Esophagus muscularis mucosa (tissue), 4 donors: ENCODE measurements at regions not wholly inside any gene's neighbourhood (a gene's known extent, or its start where the extent isn't known, plus 50 kb on each side); places are given as distances from the start of the nearest gene placed in this dataset.

Source experiments
- DNase-seq: peaks from one replicate; pipeline ENCODE4 v3.0.0-alpha.2; 2017; ENCODE audit errors: extremely low spot score
- H3K27ac ChIP-seq, 4 donors: fragments of 200-600 bp; sonication (generic); replicated peaks in 1 of 4; 1 replicate in 3 of 4; 2 replicates in 1 of 4; pipeline ENCODE4 v1.5.1; 2016 to 2019; ENCODE audit warnings: mild to moderate bottlenecking in 1 of 4
- H3K27me3 ChIP-seq, 4 donors: fragments of 200-600 bp; sonication (generic); one replicate each; pipeline versions ENCODE4 v1.5.1 to v1.6.0; 2016 to 2019
- H3K36me3 ChIP-seq, 4 donors: fragments of 200-600 bp; sonication (generic); one replicate each; pipeline ENCODE4 v1.5.1; 2016 to 2019
- H3K4me1 ChIP-seq, 4 donors: fragments of 200-600 bp; sonication (generic); one replicate each; pipeline ENCODE4 v1.5.1; 2016 to 2019
- H3K4me3 ChIP-seq, 4 donors: fragments of 200-600 bp; sonication (generic); 1 replicate in 2 of 4; 2 replicates in 2 of 4; pipeline ENCODE4 v1.5.1; 2016 to 2019; ENCODE audit warnings: mild to moderate bottlenecking in 4 of 4, moderate library complexity in 1 of 4
- H3K9me3 ChIP-seq, 4 donors: fragments of 200-600 bp; sonication (generic); 1 replicate in 3 of 4; 2 replicates in 1 of 4; pipeline ENCODE4 v1.5.1; 2016 to 2019
- CTCF ChIP-seq, 3 experiments: fragments of 200-600 bp in 2 of 3; fragments of 450-650 bp in 1 of 3; sonication (generic) in 2 of 3; IDR thresholded peaks; one replicate each; pipeline ENCODE4 v1.5.1; 2017 to 2019; ENCODE audit warnings: antibody characterized with exemption in 3 of 3, mild to moderate bottlenecking in 2 of 3, moderate library complexity in 1 of 3
- EP300 ChIP-seq: sonication (generic); formaldehyde crosslinking; IDR thresholded peaks from one replicate; pipeline ENCODE4 v1.6.1; 2017; ENCODE audit warnings: antibody characterized with exemption
- POLR2A ChIP-seq: fragments of 450-650 bp; IDR thresholded peaks from one replicate; pipeline ENCODE4 v1.6.1; 2017; ENCODE audit warnings: antibody characterized with exemption, moderate library complexity, mild to moderate bottlenecking, low read depth
- POLR2AphosphoS5 ChIP-seq, 2 donors: sonication (generic); formaldehyde crosslinking; IDR thresholded peaks; one replicate each; pipeline ENCODE4 v1.6.1; 2017; ENCODE audit warnings: antibody characterized with exemption in 2 of 2
- WGBS: methylation state at CpG from one replicate; pipeline ENCODE4 v1.1.5; 2018; 5-methylcytosine and 5-hydroxymethylcytosine counted together
- intact Hi-C: fragments of 100-400 bp; cut with DNase I; formaldehyde crosslinking; loops from one replicate; pipeline ENCODE4 v1.15.1; 2023

GRCh38 chr4:29636961-29637360 is 1083.2 kb upstream of the PCDH7 start:
- Histone ChIP-seq H3K4me1 (no peaks in the 10 kb centered on the region), H3K27ac (no peak overlapping the region), H3K9me3 (no peaks in the 10 kb centered on the region), H3K4me3 (no peak overlapping the region), H3K27me3 (no peaks in the 10 kb centered on the region), H3K36me3 (no peaks in the 10 kb centered on the region)
- DNase-seq: no peak
- 34% methylated on average over 3 of the region's 3 CpGs for WGBS
- intact Hi-C loops: no loop called here
- no peak for TF ChIP-seq CTCF (IDR thresholded peaks at IDR 0.05)
- no peak for TF ChIP-seq POLR2AphosphoS5 (IDR thresholded peaks at IDR 0.05)
- no peak for TF ChIP-seq POLR2A
- no peak for TF ChIP-seq EP300

- Histone ChIP-seq H3K36me3 (no peaks in the 10 kb centered on the region), H3K27me3 (no peaks in the 10 kb centered on the region), H3K4me1 (no peaks in the 10 kb centered on the region), H3K9me3 (no peaks in the 10 kb centered on the region), H3K4me3 (no peak overlapping the region), H3K27ac (no peak overlapping the region)
- no peak for DNase-seq
- intact Hi-C loops: no loop called here
- TF ChIP-seq EP300 (no peak), CTCF (IDR thresholded peaks at IDR 0.05) (no peak), POLR2A (no peak), POLR2AphosphoS5 (IDR thresholded peaks at IDR 0.05) (no peak)
- 75% methylated on average over 6 of the region's 6 CpGs for WGBS
Measured at GRCh38 chr4:29653221-29653620, 1066.9 kb upstream of the PCDH7 start.

- no peak for DNase-seq
- no peak overlapping the region for H3K4me3 ChIP-seq
- intact Hi-C loops: no loop called here
Measured at GRCh38 chr4:29680644-29681043, 1039.5 kb upstream of the PCDH7 start.

GRCh38 chr4:29704059-29704458 is 1016.1 kb upstream of the PCDH7 start:
- Histone ChIP-seq H3K4me1 (no peaks in the 10 kb centered on the region), H3K27ac (no peak overlapping the region), H3K4me3 (no peak overlapping the region), H3K9me3 (no peaks in the 10 kb centered on the region), H3K36me3 (no peaks in the 10 kb centered on the region), H3K27me3 (no peaks in the 10 kb centered on the region)
- no peak for DNase-seq
- 89% methylated on average over 2 of the region's 2 CpGs for WGBS
- no peak for TF ChIP-seq POLR2AphosphoS5 (IDR thresholded peaks at IDR 0.05)
- TF ChIP-seq EP300: no peak
- TF ChIP-seq POLR2A: no peak
- TF ChIP-seq CTCF (IDR thresholded peaks at IDR 0.05): no peak
- intact Hi-C loops: no loop called here

More at GRCh38 chr4:29680644-29681043, 1039.5 kb upstream of the PCDH7 start:
- 64% methylated on average over 1 of the region's 1 CpG for WGBS
- TF ChIP-seq POLR2AphosphoS5 (IDR thresholded peaks at IDR 0.05): no peak
- no peak for TF ChIP-seq EP300
- TF ChIP-seq CTCF (IDR thresholded peaks at IDR 0.05): no peak
- TF ChIP-seq POLR2A: no peak
- Histone ChIP-seq H3K9me3 (no peaks in the 10 kb centered on the region), H3K36me3 (no peaks in the 10 kb centered on the region), H3K4me1 (no peaks in the 10 kb centered on the region), H3K27ac (no peak overlapping the region), H3K27me3 (no peaks in the 10 kb centered on the region)

- H3K36me3 ChIP-seq: no peaks in the 10 kb centered on the region
Measured at GRCh38 chr4:29708473-29708872, 1011.7 kb upstream of the PCDH7 start.

More at GRCh38 chr4:29708473-29708872, 1011.7 kb upstream of the PCDH7 start:
- WGBS: 77% methylated on average over 3 of the region's 3 CpGs
- Histone ChIP-seq H3K27me3 (no peaks in the 10 kb centered on the region), H3K9me3 (no peaks in the 10 kb centered on the region), H3K4me3 (no peak overlapping the region), H3K27ac (no peak overlapping the region), H3K4me1 (no peaks in the 10 kb centered on the region)
- intact Hi-C loops: no loop called here
- no peak for DNase-seq
- TF ChIP-seq CTCF (IDR thresholded peaks at IDR 0.05): no peak
- no peak for TF ChIP-seq EP300
- no peak for TF ChIP-seq POLR2A
- TF ChIP-seq POLR2AphosphoS5 (IDR thresholded peaks at IDR 0.05): no peak
